GM12874 (cell line): ENCODE measurements at regions not wholly inside any gene's neighbourhood (a gene's known extent, or its start where the extent isn't known, plus 50 kb on each side); places are given as distances from the start of the nearest gene placed in this dataset.

ENCODE experiments used
- CTCF ChIP-seq: IDR thresholded peaks from 2 replicates; pipeline ENCODE4 v1.5.1; 2011; ENCODE audit warnings: low read depth, mild to moderate bottlenecking, control low read depth, low read length, moderate library complexity; ENCODE audit not compliant: insufficient read depth

GRCh38 chr18:78673516-78674321 lies 305.9 kb upstream of the SALL3 start:
- TF ChIP-seq CTCF = no peak

- no peak for TF ChIP-seq CTCF
Observed at GRCh38 chr18:78675231-78675630, 304.4 kb upstream of the SALL3 start.

GRCh38 chr18:78676622-78677482 lies 302.8 kb upstream of the SALL3 start:
- no peak for TF ChIP-seq CTCF

- no peak for TF ChIP-seq CTCF
Observed at GRCh38 chr18:78677483-78678317, 301.9 kb upstream of the SALL3 start.

GRCh38 chr18:78678318-78678695 lies 301.3 kb upstream of the SALL3 start:
- no peak for TF ChIP-seq CTCF

- no peak for TF ChIP-seq CTCF
Observed at GRCh38 chr18:78679031-78679430, 300.6 kb upstream of the SALL3 start.
